WTC11 (cell line): ENCODE measurements at regions not wholly inside any gene's neighbourhood (a gene's known extent, or its start where the extent isn't known, plus 50 kb on each side); places are given as distances from the start of the nearest gene placed in this dataset.

Source experiments
- ATAC-seq: fragments of 200-7000 bp; cut with Tn5 transposase; 2 replicates; pipeline ENCODE4 v1.10.0; 2021; ENCODE audit warnings: mild to moderate bottlenecking, moderate library complexity
- CTCF ChIA-PET: fragments of 300-600 bp; sonication (Branson Sonifier 250); formaldehyde crosslinking; loops from one replicate; lab custom pipeline; 2021; ENCODE audit warnings: antibody characterized with exemption; lab: Charles Lee
- POLR2A ChIA-PET: fragments of 350-600 bp; sonication (Branson Sonifier 250); formaldehyde crosslinking; loops from one replicate; lab custom pipeline; 2021; ENCODE audit warnings: antibody characterized with exemption; lab: Charles Lee
- DNase-seq: peaks from one replicate; pipeline ENCODE4 v3.0.0; 2021; ENCODE audit warnings: low spot score
- H3K27ac Mint-ChIP-seq: 2 replicates; pipeline ENCODE4 v1.8.0; 2021; ENCODE audit warnings: mixed read lengths
- H3K27me3 Mint-ChIP-seq: 2 replicates; pipeline ENCODE4 v1.8.0; 2021; ENCODE audit warnings: low read depth, mild to moderate bottlenecking, moderate library complexity, mixed read lengths
- H3K36me3 Mint-ChIP-seq: 2 replicates; pipeline ENCODE4 v1.8.0; 2021; ENCODE audit warnings: mixed read lengths
- H3K4me1 Mint-ChIP-seq: 2 replicates; pipeline ENCODE4 v1.8.0; 2022; ENCODE audit warnings: mixed read lengths
- H3K4me3 Mint-ChIP-seq: 2 replicates; pipeline ENCODE4 v1.8.0; 2021; ENCODE audit warnings: mild to moderate bottlenecking, moderate library complexity, mixed read lengths
- H3K9me3 Mint-ChIP-seq: 2 replicates; pipeline ENCODE4 v1.8.0; 2021; ENCODE audit warnings: mixed read lengths
- CREM ChIP-seq: sonication (generic); formaldehyde crosslinking; IDR thresholded peaks from 2 replicates; pipeline ENCODE4 v1.8.1; 2022; ENCODE audit warnings: mild to moderate bottlenecking, missing genetic modification reagents, moderate library complexity
- FOXP1 ChIP-seq: sonication (generic); formaldehyde crosslinking; IDR thresholded peaks from 2 replicates; pipeline ENCODE4 v1.8.0; 2022; ENCODE audit warnings: missing genetic modification reagents, mild to moderate bottlenecking, moderate library complexity, borderline replicate concordance
- JUN ChIP-seq: sonication (generic); formaldehyde crosslinking; IDR thresholded peaks from 2 replicates; pipeline ENCODE4 v1.8.0; 2023; ENCODE audit warnings: mild to moderate bottlenecking, missing genetic modification reagents
- RELA ChIP-seq: sonication (generic); formaldehyde crosslinking; IDR thresholded peaks from 2 replicates; pipeline ENCODE4 v1.8.1; 2022; ENCODE audit warnings: missing genetic modification reagents, mild to moderate bottlenecking, borderline replicate concordance
- ZNF423 ChIP-seq: fragments of 250-450 bp; sonication (Bioruptor Pico); IDR thresholded peaks from 2 replicates; pipeline ENCODE4 v2.1.2; 2022; ENCODE audit warnings: mild to moderate bottlenecking, moderate library complexity
- TF ChIP-seq, protein P1 (sequence below): sonication (generic); formaldehyde crosslinking; IDR thresholded peaks from 2 replicates; pipeline ENCODE4 v1.8.1; 2023; ENCODE audit warnings: mild to moderate bottlenecking, missing genetic modification reagents, borderline replicate concordance
- TF ChIP-seq, protein P2 (sequence below): sonication (generic); formaldehyde crosslinking; IDR thresholded peaks from 2 replicates; pipeline ENCODE4 v1.8.0; 2022; ENCODE audit warnings: mild to moderate bottlenecking, missing genetic modification reagents
- TF ChIP-seq, protein P3 (sequence below): fragments of 250-450 bp; sonication (Bioruptor Pico); IDR thresholded peaks from 2 replicates; pipeline ENCODE4 v2.1.2; 2022; ENCODE audit warnings: mild to moderate bottlenecking, moderate library complexity
- TF ChIP-seq, protein P4 (sequence below): sonication (generic); formaldehyde crosslinking; IDR thresholded peaks from 2 replicates; pipeline ENCODE4 v1.8.0; 2022; ENCODE audit warnings: mild to moderate bottlenecking, missing genetic modification reagents
- TF ChIP-seq, protein P5 (sequence below): sonication (generic); formaldehyde crosslinking; IDR thresholded peaks from 2 replicates; pipeline ENCODE4 v1.8.0; 2023; ENCODE audit warnings: missing genetic modification reagents, mild to moderate bottlenecking, borderline replicate concordance
- TF ChIP-seq, protein P6 (sequence below): sonication (generic); formaldehyde crosslinking; IDR thresholded peaks from 2 replicates; pipeline ENCODE4 v1.8.1; 2022; ENCODE audit warnings: missing genetic modification reagents, borderline replicate concordance
- TF ChIP-seq, protein P7 (sequence below): fragments of 250-450 bp; sonication (Bioruptor Pico); IDR thresholded peaks from 2 replicates; pipeline ENCODE4 v1.9.0; 2021; ENCODE audit warnings: mild to moderate bottlenecking

DNA sequence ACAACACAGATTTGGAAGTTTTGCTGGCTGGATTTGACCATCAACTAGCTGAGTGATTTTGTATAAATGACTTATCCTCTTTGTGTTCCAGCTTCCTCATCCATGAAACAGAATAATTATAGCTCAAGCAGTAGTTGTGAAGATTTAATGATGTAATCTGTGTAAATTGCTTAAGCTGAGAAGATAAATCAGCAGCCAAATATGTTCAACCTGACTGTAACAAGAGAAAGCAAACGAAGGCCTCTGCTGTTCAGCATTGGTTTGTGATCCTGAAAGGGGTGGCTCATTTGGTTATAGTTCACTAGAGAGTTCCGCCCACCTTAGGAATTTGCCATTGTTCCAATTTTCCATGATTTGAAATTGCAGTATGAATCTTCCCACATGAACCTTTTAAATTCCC lies 75.7 kb upstream of the CCDC112 start (continued):
- TF ChIP-seq, protein P1, sequence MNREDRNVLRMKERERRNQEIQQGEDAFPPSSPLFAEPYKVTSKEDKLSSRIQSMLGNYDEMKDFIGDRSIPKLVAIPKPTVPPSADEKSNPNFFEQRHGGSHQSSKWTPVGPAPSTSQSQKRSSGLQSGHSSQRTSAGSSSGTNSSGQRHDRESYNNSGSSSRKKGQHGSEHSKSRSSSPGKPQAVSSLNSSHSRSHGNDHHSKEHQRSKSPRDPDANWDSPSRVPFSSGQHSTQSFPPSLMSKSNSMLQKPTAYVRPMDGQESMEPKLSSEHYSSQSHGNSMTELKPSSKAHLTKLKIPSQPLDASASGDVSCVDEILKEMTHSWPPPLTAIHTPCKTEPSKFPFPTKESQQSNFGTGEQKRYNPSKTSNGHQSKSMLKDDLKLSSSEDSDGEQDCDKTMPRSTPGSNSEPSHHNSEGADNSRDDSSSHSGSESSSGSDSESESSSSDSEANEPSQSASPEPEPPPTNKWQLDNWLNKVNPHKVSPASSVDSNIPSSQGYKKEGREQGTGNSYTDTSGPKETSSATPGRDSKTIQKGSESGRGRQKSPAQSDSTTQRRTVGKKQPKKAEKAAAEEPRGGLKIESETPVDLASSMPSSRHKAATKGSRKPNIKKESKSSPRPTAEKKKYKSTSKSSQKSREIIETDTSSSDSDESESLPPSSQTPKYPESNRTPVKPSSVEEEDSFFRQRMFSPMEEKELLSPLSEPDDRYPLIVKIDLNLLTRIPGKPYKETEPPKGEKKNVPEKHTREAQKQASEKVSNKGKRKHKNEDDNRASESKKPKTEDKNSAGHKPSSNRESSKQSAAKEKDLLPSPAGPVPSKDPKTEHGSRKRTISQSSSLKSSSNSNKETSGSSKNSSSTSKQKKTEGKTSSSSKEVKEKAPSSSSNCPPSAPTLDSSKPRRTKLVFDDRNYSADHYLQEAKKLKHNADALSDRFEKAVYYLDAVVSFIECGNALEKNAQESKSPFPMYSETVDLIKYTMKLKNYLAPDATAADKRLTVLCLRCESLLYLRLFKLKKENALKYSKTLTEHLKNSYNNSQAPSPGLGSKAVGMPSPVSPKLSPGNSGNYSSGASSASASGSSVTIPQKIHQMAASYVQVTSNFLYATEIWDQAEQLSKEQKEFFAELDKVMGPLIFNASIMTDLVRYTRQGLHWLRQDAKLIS (CRISPR knock-in tag): no peak

DNA sequence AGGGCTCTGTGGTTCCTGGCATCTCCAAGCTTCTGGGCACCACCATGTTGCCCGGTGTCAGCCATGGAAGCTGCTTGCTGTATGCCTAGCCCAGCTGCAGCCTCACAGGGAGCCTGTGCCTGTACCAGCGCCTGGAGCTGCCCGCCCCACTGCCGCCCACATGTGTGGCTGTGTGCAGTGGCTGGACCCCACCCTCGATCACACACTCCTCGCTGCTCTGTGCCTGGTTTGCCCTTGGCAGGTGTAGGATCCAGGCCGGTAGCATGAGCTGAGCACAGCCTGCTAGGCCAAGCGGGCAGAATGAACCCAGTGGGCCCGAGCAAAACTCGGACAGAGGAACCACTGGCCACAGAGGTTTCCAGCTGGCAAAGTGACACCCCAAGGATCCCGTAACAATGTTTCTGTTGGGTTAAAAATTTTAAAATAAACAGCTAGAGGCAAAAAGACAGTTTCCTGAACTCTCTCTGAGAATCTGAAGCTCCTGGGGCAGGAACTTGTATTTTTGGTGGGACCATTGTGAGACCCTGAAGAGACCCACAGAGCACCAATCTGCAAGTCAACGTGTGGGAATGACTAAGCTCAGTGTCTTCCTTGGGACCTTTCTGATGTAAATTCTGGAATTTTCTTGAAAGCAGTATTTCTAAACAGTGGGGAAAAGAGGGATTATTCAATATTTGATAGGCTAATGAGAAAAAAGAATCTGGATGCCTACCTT lies 73.1 kb upstream of the CCDC112 start:
- Mint-ChIP-seq H3K36me3 (no peaks in the 10 kb centered on the region), H3K4me1 (peaks cover 55% of the 10 kb centered on the region), H3K9me3 (peaks cover 5% of the 10 kb centered on the region; the same call in 1 of the 2 replicates), H3K27ac (peak overlapping the region; percentile 97), H3K27me3 (no peaks in the 10 kb centered on the region), H3K4me3 (no peak overlapping the region)
- TF ChIP-seq, protein P2, sequence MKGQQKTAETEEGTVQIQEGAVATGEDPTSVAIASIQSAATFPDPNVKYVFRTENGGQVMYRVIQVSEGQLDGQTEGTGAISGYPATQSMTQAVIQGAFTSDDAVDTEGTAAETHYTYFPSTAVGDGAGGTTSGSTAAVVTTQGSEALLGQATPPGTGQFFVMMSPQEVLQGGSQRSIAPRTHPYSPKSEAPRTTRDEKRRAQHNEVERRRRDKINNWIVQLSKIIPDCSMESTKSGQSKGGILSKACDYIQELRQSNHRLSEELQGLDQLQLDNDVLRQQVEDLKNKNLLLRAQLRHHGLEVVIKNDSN (CRISPR knock-in tag): no peak
- TF ChIP-seq, protein P3, sequence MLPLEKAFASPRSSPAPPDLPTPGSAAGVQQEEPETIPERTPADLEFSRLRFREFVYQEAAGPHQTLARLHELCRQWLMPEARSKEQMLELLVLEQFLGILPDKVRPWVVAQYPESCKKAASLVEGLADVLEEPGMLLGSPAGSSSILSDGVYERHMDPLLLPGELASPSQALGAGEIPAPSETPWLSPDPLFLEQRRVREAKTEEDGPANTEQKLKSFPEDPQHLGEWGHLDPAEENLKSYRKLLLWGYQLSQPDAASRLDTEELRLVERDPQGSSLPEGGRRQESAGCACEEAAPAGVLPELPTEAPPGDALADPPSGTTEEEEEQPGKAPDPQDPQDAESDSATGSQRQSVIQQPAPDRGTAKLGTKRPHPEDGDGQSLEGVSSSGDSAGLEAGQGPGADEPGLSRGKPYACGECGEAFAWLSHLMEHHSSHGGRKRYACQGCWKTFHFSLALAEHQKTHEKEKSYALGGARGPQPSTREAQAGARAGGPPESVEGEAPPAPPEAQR: peak; percentile 69; the same call in 1 of the 2 replicates
- no peak for TF ChIP-seq RELA (CRISPR knock-in tag)
- TF ChIP-seq ZNF423: 0 out of 2 replicates have a peak, but pooled peaks have one; percentile 40
- TF ChIP-seq FOXP1: peak; percentile 36; the same call in 1 of the 2 replicates
- no peak for TF ChIP-seq CREM (CRISPR knock-in tag)
- TF ChIP-seq, protein P4, sequence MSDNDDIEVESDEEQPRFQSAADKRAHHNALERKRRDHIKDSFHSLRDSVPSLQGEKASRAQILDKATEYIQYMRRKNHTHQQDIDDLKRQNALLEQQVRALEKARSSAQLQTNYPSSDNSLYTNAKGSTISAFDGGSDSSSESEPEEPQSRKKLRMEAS (CRISPR knock-in tag): 0 out of 2 replicates have a peak, but pooled peaks have one; percentile 37
- peak; percentile 85 for ATAC-seq
- ChIA-PET POLR2A (interaction anchor here (1.1 to 1.8 kb wide), 2 partner anchors 73 to 200 kb away, joined by 3 to 4 read pairs; partner anchors contain the start of genes CCDC112 and TRIM36), CTCF (interaction anchor here (0.9 to 1.9 kb wide), 6 partner anchors 21 to 205 kb away, joined by 3 to 7 read pairs (median 4); no protein-coding TSS in a partner anchor)
- DNase-seq: no peak

DNA sequence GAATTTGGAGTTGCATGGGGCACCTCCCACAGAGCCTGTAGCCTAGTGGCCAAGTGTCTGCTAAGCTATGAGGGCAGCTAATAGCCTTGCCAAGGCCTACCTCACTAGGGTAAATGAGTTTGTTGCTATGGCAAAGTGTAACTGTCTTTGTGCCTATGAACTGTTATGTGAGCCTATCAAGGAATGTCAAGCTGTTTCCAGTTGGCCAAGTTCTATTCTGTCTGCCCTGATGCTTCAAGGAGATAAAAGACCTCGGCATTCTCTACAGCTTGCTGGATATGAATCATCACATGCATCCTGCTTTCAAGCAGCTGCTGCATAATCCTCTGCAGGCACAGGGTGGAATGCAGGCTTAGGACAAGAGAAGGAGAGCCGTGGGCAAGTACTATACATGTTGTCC lies 69.8 kb upstream of the CCDC112 start:
- H3K9me3 Mint-ChIP-seq: peaks cover 13% of the 10 kb centered on the region
- CTCF ChIA-PET: no interaction called here
- peaks cover 37% of the 10 kb centered on the region for H3K4me1 Mint-ChIP-seq
- POLR2A ChIA-PET: no interaction called here
- no peak overlapping the region for H3K27ac Mint-ChIP-seq
- H3K36me3 Mint-ChIP-seq: no peaks in the 10 kb centered on the region
- DNase-seq (no peak), ATAC-seq (no peak)
- H3K27me3 Mint-ChIP-seq: no peaks in the 10 kb centered on the region; the same call in 1 of the 2 replicates
- TF ChIP-seq, protein P5, sequence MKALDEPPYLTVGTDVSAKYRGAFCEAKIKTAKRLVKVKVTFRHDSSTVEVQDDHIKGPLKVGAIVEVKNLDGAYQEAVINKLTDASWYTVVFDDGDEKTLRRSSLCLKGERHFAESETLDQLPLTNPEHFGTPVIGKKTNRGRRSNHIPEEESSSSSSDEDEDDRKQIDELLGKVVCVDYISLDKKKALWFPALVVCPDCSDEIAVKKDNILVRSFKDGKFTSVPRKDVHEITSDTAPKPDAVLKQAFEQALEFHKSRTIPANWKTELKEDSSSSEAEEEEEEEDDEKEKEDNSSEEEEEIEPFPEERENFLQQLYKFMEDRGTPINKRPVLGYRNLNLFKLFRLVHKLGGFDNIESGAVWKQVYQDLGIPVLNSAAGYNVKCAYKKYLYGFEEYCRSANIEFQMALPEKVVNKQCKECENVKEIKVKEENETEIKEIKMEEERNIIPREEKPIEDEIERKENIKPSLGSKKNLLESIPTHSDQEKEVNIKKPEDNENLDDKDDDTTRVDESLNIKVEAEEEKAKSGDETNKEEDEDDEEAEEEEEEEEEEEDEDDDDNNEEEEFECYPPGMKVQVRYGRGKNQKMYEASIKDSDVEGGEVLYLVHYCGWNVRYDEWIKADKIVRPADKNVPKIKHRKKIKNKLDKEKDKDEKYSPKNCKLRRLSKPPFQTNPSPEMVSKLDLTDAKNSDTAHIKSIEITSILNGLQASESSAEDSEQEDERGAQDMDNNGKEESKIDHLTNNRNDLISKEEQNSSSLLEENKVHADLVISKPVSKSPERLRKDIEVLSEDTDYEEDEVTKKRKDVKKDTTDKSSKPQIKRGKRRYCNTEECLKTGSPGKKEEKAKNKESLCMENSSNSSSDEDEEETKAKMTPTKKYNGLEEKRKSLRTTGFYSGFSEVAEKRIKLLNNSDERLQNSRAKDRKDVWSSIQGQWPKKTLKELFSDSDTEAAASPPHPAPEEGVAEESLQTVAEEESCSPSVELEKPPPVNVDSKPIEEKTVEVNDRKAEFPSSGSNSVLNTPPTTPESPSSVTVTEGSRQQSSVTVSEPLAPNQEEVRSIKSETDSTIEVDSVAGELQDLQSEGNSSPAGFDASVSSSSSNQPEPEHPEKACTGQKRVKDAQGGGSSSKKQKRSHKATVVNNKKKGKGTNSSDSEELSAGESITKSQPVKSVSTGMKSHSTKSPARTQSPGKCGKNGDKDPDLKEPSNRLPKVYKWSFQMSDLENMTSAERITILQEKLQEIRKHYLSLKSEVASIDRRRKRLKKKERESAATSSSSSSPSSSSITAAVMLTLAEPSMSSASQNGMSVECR (CRISPR knock-in tag): no peak
- TF ChIP-seq, protein P6, sequence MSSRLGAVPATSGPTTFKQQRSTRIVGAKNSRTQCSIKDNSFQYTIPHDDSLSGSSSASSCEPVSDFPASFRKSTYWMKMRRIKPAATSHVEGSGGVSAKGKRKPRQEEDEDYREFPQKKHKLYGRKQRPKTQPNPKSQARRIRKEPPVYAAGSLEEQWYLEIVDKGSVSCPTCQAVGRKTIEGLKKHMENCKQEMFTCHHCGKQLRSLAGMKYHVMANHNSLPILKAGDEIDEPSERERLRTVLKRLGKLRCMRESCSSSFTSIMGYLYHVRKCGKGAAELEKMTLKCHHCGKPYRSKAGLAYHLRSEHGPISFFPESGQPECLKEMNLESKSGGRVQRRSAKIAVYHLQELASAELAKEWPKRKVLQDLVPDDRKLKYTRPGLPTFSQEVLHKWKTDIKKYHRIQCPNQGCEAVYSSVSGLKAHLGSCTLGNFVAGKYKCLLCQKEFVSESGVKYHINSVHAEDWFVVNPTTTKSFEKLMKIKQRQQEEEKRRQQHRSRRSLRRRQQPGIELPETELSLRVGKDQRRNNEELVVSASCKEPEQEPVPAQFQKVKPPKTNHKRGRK (CRISPR knock-in tag): no peak
- TF ChIP-seq CREM (CRISPR knock-in tag) (no peak), JUN (no peak)
- TF ChIP-seq, protein P7, sequence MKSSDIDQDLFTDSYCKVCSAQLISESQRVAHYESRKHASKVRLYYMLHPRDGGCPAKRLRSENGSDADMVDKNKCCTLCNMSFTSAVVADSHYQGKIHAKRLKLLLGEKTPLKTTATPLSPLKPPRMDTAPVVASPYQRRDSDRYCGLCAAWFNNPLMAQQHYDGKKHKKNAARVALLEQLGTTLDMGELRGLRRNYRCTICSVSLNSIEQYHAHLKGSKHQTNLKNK (CRISPR knock-in tag): no peak
- no peak overlapping the region for H3K4me3 Mint-ChIP-seq
